Thyroid gland (tissue), 4 donors: ENCODE measurements at regions not wholly inside any gene's neighbourhood (a gene's known extent, or its start where the extent isn't known, plus 50 kb on each side); places are given as distances from the start of the nearest gene placed in this dataset.

Source experiments
- POLR2A ChIP-seq, 2 donors: fragments of 450-650 bp; IDR thresholded peaks; one replicate each; pipeline ENCODE4 v1.6.1; 2017; ENCODE audit warnings: antibody characterized with exemption in 2 of 2, mild to moderate bottlenecking in 2 of 2, moderate library complexity in 1 of 2
- TF ChIP-seq, protein P1 (sequence below), 6 experiments: fragments of 200-600 bp in 3 of 6; fragments of 450-650 bp in 3 of 6; sonication (generic) in 3 of 6; IDR thresholded peaks; one replicate each; pipeline ENCODE4 v1.5.1; 2016 to 2019; ENCODE audit warnings: antibody characterized with exemption in 6 of 6, mild to moderate bottlenecking in 2 of 6, inconsistent platforms in 1 of 6, moderate library complexity in 1 of 6

DNA sequence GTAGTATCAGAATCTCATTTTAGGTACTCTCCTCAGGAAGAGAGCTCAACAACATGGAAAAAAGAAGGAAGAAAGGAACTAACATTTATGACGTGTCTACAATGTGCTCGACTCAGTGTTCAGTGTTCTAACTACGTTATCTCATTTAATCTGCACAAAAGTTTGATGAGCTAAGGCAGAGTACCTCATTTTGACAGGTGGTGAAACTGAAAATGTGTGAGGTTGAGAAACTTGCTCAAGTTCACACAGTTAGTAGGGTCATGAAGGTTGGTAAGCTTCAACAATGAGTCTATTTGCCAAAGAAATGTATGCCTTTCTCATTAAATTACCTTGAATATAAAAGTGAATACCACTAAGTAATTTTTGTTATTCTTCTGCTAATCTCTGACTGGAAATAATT, 165.1 kb downstream of the CAAP1 start:
- TF ChIP-seq, protein P1, sequence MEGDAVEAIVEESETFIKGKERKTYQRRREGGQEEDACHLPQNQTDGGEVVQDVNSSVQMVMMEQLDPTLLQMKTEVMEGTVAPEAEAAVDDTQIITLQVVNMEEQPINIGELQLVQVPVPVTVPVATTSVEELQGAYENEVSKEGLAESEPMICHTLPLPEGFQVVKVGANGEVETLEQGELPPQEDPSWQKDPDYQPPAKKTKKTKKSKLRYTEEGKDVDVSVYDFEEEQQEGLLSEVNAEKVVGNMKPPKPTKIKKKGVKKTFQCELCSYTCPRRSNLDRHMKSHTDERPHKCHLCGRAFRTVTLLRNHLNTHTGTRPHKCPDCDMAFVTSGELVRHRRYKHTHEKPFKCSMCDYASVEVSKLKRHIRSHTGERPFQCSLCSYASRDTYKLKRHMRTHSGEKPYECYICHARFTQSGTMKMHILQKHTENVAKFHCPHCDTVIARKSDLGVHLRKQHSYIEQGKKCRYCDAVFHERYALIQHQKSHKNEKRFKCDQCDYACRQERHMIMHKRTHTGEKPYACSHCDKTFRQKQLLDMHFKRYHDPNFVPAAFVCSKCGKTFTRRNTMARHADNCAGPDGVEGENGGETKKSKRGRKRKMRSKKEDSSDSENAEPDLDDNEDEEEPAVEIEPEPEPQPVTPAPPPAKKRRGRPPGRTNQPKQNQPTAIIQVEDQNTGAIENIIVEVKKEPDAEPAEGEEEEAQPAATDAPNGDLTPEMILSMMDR (IDR thresholded peaks at IDR 0.05) = no peak
- TF ChIP-seq POLR2A (IDR thresholded peaks at IDR 0.05) = no peak
